HG02938 (cell line): ENCODE measurements at regions not wholly inside any gene's neighbourhood (a gene's known extent, or its start where the extent isn't known, plus 50 kb on each side); places are given as distances from the start of the nearest gene placed in this dataset.

ENCODE experiments used
- ATAC-seq: cut with Tn5 transposase; IDR thresholded peaks from one replicate; pipeline ENCODE4 v1.9.1; 2021; ENCODE audit warnings: mild to moderate bottlenecking, moderate library complexity; ENCODE audit not compliant: unreplicated experiment

DNA sequence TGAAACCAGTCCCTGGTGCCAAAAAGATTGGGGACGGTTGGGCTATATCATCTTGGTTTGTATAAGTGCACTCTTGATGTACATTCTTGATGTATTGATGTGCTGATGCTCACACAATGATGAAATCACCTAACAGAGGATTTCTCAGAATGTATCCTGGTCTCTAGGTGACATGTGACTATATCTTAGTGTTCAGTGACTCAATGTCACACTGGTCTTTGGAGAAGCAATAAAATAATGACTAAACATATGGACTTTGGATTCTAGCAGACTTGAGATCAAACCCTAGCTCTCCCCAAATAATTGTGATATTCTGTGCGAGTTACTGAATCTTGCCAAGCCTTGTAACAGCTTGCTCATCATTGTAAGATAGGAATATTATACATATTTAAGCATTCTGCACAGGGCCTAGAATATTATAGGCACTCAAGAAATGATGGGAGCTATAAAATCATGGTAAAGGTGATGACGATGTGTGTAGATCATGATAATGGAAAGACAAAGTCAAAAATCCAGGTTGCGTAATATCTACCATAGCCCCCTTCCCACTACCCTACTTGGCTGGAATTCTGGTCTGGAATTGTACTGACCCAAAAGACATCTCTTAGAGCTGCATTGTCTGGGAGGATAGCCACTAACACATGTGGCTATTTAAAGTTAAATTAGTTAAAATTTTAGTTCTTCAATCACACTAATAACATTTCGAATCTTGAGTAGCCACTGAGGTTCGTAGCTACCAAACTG, 117.6 kb upstream of the PWP1 start:
- no peak for ATAC-seq

DNA sequence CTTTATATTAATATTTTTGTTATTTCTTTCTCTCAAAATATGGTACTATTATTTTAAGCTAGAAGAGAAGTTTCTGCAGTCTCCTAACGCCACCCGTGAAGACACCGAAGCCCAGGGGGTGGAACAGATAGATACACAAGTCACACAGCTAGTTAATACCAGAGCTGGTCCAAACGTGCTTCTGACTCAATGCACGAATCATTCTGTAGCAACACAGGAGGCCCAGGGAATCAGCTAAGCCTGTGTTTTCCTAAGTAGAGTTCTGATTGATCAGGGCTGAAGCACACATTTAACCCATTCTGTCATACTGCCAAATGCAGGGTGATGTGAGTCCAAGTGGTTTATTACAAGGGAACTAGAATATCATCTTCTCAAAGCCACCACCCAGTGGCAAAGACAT, 116.9 kb upstream of the PWP1 start:
- no peak for ATAC-seq

DNA sequence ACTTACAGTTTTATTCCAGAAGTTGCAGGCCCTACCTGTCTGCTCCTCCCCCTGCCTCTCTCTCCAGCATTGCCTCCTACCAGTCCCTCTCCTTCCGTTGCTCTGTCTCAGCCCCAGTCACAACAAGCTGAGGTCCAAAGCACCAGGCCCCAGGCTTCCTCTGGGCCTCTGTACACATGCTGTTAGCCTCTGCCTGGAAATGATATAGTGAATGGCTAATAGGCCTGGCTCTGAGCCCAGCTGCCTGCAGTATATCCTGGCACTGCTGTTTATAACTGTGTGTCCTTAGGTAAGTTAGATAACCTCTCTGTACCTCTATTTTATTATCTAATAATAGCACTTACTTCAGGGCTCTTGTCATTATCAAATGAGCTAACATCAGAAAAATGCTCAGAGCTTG, 114.9 kb upstream of the PWP1 start:
- no peak for ATAC-seq

DNA sequence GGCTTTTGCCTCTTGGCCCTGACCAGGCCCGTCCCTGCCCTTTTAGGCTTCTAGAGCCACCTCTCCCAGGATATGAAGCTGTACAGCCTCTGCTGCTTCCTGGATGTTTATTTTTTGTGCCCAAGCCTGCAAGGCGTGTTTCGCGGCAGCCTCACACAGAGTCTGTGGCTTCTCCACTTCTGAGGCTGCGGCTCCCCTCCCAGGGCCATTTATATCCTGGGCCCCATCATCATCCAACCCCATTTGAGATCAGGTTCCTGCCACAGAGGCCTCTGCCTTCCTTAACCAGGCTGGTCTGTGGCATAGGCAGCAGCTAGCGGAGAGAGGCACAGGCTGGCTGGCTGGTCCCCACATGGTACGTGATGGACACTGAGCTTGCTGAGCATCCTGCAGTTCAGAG, 114.1 kb upstream of the PWP1 start:
- ATAC-seq = no peak

DNA sequence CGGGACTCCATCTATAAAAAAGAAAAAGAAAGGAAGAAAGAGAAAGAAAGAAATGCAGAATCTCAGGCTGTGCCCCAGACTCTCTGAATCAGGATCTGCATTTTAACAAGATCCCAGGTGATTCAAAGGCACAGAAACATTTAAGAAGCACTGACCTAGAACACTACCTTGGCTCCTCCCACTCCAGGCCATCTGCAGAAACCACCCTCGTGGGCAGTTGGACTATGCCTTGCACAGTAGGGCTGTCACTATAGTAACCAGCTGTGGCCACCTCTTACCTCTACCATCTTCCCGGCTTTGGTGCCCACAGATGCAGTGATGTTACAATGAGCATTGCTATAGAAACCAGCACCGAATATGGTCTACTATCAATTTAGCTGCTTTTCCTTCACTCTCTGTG, 110.9 kb upstream of the PWP1 start:
- ATAC-seq = no peak

DNA sequence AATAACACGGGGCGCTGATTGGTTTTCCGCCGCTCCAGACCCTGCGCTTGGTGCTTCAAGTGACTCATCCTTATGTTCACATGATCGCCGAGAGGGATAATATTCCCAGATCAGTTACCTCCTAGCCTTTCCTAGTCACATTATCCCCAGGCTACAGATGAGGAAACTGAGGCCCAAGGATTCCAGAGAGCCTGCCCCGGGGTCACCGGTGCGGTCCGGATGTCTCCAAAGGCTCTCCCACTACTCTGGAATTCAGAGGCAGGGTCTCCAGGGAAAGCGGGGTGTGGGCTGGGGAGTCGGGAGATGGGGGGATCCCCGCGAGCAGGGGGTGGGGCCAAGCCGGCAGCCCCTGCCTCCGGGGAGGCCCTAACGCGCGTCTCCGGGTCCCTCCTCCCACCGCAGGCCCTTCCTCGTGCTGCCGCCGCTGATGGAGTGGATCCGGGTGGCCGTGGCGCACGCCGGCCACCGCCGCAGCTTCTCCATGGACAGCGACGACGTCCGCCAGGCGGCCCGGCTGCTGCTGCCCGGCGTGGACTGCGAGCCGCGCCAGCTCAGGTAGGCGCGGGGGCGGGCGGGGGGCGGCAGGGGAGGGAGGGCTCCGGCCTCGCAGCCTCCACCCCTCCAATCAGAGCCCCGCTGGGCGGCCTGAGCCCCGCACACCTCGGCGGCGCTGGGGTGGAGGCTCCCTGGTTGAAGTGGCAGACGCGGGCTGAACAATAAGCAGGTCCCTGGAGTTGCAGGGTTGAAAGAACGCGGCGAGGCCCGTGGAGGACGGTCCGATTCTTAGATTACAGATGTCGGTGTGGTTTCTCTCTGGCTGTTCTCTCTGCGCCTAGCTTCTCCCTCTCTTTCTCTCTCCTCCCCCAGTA, 104.6 kb upstream of the PWP1 start:
- ATAC-seq = no peak

DNA sequence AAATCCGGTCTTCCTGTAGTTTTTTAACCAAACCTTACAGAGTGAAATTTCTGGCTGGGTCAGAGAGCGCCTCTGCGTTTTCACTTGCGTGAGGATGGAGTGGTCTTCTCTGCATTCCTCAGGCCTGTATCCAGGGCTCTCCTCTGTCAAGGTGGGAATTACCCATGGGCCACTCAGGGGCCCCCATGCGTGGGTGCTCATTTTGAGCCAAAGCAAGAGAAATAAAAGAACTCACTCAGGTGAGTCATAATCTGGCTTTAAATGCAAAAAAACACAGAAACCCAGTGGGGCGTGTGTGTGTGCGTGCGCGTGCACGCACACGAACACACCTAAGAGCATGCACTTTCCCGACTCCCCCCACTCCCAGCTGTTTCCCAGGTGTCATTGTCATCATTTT, 104.0 kb upstream of the PWP1 start:
- no peak for ATAC-seq

DNA sequence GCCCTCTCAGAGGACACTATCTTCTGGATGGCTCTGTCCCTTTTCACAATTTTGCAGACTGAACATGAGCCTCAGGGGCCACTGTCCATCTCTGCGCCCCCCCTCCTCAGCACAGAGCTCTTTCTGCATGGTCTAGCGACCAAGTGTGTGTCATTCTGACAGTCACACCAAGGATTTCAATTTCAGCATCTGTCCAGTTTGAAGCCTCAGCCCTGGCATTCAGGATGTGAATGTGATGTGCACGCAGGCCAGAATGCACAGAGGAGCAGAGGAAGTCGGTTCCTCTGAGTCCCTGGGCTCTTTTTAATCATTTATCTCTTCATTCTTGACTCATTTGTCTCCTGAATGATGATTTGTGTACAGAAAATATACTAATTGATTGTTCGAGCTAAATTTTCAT, 102.0 kb upstream of the PWP1 start:
- no peak for ATAC-seq

DNA sequence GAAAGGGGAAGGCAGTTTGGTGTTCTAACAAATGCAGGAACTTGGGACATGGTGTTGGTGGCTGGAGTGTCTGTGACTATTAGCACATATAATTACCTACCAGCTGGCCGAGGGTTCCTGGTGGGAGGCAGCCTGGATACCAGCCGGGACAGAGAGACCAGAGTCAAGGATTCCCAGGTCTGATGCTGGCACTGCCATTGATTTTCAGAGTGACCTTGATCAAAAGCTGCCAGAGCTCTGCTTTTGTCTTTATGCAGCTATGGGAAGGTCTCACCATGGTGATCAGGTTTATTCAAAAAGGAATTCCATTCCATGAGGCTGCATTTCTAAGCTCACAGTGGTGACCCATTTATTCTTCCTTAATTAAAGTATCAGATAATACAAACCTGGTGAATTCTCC, 101.0 kb upstream of the PWP1 start:
- ATAC-seq = no peak

DNA sequence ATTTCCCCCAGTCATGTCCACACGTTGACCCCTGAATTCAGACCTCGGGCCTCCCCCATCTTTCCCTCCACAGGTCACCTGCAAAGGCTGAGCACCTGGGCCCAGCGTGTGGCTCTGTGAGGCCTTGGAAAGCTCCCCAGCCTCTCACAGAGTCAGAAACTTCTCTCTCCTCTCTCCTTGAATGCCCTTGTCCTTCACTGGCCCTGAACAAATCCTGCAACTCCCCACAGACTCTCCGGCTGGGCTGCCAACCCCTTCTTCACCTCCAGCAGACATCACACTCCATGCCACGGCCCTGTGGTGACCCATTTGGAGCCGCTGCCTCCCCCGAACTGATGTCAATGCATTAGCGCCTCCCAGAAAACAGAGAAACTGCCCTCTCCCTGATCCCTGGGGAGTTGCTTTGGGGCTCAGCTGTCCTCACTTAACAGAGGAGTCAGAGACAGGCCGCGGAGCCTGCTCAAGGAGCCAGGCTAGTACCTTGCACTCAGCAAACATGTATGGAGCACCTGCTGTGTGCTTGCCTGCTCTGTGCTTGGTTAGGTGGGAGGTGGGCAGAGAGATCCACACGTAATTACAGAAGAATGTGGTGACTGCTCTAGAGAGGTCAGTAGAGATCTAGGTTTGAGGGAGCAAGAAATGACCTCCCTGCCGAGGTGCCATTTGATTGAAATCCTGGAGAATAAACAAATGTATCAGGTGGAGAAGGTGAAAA, 99.2 kb upstream of the PWP1 start:
- ATAC-seq = no peak

DNA sequence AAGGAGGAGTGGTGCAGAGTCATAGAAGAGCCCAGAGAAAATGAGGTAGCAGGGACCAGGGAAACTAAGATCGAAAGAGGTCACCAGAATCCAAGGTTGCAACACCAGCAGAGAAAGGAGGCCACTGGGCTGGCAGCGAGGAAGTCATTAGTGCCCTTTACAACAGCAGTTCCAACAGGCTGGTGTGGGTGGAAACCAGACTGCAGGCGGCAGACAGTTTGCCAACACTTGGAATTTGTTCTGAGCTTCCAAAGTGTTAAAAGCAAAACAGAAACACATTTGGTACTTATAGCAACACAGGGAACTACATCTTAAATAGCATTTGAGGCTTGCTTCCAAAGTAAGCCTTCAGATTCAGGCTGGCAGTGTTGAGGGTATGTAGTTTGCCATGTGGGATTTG, 95.2 kb upstream of the PWP1 start:
- ATAC-seq = no peak

DNA sequence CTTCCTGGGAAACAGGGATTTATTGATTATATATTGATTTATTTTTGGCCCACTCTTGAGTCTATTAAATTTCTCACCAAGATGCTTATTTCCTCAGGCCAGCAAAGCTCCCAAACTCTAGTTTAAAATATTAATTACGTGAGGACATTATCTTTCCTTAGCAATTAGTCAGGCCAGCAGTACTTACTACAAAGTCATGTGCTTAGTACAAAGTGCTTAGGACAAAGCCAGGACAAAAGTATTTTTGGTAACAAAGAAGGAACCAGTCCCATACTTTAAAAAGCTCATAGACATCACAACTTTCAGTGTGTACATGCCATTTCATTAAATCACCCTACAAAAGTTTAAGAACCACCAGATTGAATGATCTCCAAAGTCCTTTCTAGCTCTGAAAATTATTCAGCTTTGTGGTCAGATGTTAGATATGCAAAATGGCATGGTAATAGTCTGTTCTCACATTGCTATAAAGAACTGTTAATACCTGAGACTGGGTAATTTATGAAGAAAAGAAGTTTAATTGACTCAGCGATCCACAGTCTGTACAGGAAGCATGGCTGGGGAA, 94.7 kb upstream of the PWP1 start:
- ATAC-seq = no peak

DNA sequence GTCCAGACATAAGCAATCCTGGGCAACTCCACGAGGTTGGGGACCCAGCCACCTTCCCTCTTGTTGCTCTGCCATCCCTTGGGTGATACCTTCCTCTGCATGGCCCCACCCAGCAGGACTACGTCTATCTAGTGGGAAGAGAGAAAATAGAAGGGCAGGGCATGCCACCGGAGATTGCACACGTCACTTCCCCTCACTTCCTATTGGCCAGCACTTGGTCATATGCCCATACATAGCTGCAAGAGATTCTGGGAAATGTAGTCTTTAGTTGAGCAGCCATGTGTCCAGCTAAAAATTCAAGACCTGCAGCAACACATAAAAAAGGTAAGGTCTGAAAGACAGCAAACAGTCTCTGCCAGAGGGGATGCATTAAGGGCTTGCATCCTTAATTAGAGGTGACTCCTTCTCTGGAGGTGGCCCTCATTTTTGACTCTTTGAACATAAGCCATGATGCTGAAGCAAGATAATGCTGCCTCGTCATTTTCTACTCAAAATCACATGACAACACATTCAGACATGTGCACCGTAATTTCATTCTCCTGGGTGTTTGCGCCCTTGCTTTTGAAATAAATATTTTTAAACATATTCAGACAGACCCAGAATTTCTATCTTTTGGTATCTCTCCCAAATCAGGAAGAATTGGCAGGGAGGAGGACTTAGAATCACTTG, 91.8 kb upstream of the PWP1 start:
- ATAC-seq = no peak

DNA sequence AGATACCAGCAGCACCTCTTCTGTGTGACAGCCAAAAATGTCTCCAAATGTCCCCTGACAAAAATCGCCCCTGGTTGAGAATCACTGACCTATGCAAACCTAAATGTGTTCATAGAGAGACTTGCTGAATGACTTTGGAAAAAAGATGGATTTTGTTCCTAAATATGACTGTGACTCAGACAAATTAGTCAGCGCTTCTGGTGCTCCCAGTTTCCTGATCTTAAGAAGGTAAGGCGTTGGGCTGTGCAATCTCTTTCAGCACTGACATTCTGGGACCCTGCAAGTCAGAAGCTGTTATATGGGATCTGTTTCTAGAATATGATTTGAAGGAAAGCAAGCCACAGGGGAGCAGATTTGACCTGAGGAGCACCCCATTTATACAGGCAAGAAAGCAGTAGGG, 90.6 kb upstream of the PWP1 start:
- no peak for ATAC-seq

DNA sequence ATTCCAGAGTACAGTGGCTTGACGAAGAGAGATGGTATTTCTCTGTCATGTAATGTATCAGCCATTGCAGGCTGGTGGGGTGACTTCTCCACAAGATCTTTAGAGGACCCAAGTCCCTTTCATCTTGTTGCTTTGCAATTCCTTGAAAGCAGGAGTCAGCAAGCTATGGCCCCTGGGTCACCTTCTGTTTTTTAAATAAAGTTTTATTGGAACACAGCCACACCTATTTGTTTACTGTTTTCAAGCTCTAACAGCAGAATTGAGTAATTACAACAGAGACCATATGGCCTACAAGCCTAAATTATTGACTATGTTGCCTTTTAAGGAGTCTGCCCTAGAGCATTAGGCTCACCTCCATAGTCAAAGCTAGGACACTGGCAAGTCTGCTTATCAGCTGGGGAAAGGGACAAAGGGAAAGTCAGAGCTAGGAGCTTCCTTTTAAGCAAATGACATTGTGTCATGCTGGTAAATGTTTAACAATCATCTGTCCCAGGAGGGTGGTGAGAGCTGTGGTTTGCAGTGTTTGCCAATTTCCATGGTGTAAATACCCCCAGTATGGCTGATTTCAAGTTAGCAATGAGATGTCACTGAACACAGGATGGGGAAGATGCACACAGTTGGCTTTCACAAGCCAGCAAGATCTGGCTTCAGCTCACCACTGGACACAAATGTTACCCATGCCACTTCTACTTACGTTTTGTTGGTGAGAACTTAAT, 87.7 kb upstream of the PWP1 start:
- ATAC-seq = no peak

DNA sequence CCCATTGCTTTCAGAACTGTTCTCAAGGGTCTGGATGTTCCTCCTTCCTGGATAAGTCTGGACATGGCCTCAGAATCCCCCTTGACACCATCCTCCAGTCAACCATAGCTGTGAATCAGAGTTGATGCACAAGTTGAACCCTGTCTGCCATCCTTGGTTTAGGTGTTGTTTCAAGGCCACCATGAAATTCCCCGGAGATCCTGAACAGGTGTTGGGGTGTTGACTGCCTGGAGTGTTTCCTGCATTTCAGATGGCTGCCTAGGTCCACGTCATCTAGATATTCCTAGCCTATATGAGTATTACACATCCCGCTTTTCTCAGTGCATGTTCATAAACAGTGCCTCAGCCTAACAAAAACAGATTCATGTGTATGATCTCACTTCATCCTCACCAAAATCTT, 86.7 kb upstream of the PWP1 start:
- ATAC-seq = no peak

DNA sequence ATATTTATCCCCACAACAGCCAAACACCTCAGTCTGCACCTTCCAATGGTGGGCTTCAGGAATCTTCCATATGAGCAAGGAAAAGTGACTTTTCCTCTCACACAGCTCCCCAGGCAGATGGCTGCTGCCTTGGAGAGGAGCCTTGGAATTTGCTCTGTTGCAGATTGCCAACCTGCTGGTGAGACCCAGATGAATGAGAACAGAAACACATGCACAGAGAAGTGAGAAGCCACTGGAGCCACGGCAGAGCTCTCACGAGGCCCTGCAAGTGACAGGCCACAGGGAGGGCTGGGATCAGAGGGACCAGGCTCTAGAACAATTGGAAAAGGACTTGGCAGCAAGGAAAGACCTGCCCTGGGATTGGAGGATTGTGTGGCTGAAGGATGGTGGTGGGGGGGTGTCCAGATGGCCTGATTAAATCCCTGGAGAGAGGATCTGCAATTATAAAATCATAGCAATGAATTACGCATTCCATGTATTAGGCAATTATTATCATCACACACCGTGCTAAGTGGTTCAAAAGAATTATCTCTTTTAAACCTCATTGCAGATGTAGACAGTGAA, 84.9 kb upstream of the PWP1 start:
- ATAC-seq = no peak

DNA sequence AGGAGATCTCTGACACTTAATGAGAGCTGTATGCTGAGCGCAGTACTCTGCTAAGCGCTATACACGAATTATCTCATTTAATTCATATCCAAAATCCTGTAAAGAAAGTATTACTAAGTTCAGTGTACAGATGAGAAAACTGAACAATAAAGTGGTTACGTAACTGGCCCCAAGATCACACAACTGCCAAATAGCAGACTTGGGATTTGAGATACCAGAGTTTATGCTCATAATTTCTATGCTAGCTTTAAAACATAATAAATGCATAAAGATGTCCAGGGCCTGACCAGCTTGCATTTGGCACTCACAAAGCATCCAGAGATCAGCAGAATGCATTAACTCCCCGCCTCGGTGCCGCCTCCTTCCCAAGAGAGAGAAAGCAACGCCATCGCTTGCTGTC, 83.2 kb upstream of the PWP1 start:
- no peak for ATAC-seq

DNA sequence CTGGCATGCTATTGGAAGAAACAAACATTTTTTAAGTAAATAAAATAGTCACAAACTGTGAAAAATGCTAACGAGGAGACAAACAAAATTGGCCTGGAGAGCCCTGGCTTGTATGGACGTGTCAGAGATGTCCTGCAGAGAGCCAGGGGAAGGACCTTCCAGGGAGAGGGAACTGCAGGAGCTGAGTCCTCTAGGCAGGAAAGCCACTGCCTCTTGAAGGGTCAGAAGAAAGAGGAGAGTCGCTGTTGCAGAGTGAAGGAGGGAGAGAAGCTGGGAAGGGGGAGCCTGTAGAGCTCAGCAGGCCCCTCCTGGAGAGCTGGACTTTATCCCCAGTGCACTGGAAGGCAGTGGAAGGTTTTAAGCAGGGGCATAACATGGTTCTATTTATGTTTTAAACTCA, 80.3 kb upstream of the PWP1 start:
- no peak for ATAC-seq
